ENCODE measurements at regions not wholly inside any gene's neighbourhood (a gene's known extent, or its start where the extent isn't known, plus 50 kb on each side); places are given as distances from the start of the nearest gene placed in this dataset.

DNA sequence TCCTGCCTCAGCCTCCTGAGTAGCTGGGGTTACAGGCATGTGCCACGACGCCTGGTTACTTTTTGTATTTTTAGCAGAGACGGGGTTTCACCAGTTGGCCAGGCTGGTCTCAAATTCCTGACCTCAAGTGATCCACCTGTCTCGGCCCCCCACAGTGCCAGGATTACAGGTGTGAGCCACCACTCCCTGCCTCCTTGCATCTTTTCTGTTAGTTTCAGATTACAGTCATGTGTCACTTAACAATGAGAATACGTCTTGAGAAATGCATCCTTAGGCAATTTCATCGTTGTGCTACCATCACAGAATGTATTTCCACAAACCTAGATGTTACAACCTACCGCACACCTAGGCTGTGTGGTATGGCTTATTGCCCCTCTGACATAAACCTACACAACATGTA, 180.4 kb downstream of the TM9SF2 start:
- TF ChIP-seq CTCF (IDR thresholded peaks at IDR 0.05; ENCODE audit: borderline replicate concordance, extremely low read depth, low read length, poor library complexity, severe bottlenecking) (no peak), EZH2 (IDR thresholded peaks at IDR 0.05; ENCODE audit: borderline replicate concordance, low read depth, low read length, severe bottlenecking) (no peak)
